Ovary (tissue), 7 donors: ENCODE measurements at regions not wholly inside any gene's neighbourhood (a gene's known extent, or its start where the extent isn't known, plus 50 kb on each side); places are given as distances from the start of the nearest gene placed in this dataset.

ENCODE experiments used
- DNase-seq, 5 donors: peaks; one replicate each; pipeline ENCODE4 v3.0.0-alpha.2; 2019 to 2020
- H3K27ac ChIP-seq, 2 donors: fragments of 200-600 bp; one replicate each; pipeline versions ENCODE4 v1.5.1 to v1.8.0; 2019 to 2022
- H3K27me3 ChIP-seq: fragments of 200-600 bp; one replicate; pipeline ENCODE4 v1.8.0; 2022
- H3K36me3 ChIP-seq: fragments of 200-600 bp; sonication (generic); one replicate; pipeline ENCODE4 v1.5.1; 2019
- H3K4me1 ChIP-seq: one replicate; pipeline ENCODE4 v1.8.1; 2013; ENCODE audit warnings: mild to moderate bottlenecking, moderate library complexity; ENCODE audit not compliant: insufficient read depth
- H3K4me3 ChIP-seq: fragments of 200-600 bp; sonication (generic); one replicate; pipeline ENCODE4 v1.5.1; 2017
- H3K9me3 ChIP-seq, 2 donors: fragments of 200-600 bp in 1 of 2; sonication (generic) in 1 of 2; one replicate each; pipeline versions ENCODE4 v1.5.1 to v1.8.1; 2013 to 2019; ENCODE audit warnings: mild to moderate bottlenecking in 1 of 2, moderate library complexity in 1 of 2
- EP300 ChIP-seq: sonication (generic); formaldehyde crosslinking; IDR thresholded peaks from one replicate; pipeline ENCODE4 v1.6.1; 2017; ENCODE audit warnings: antibody characterized with exemption
- POLR2A ChIP-seq: fragments of 450-650 bp; IDR thresholded peaks from one replicate; pipeline ENCODE4 v1.6.1; 2017; ENCODE audit warnings: antibody characterized with exemption, mild to moderate bottlenecking, moderate library complexity
- WGBS, 3 donors: extraction: QIAGEN DNeasy Blood & Tissue Kit in 1 of 3; methylation state at CpG; one replicate each; pipeline versions ENCODE4 v1.1.5 to v1.1.7; 2013 to 2017; 5-methylcytosine and 5-hydroxymethylcytosine counted together
- intact Hi-C, 4 donors: fragments of 100-400 bp; cut with DNase I; formaldehyde crosslinking; loops; one replicate each; pipeline versions ENCODE4 v1.11.0 to v1.15.1; 2022 to 2023
- TF ChIP-seq, protein P1 (sequence below), 3 donors: fragments of 450-650 bp in 2 of 3; fragments of 200-600 bp in 1 of 3; IDR thresholded peaks; one replicate each; pipeline versions ENCODE4 v1.5.1 to v1.8.0; 2016 to 2022; ENCODE audit warnings: antibody characterized with exemption in 3 of 3, mild to moderate bottlenecking in 1 of 3
- donor health status: DM: no; HTN: no; CAD: no; lungs with moderate emphysema.
- donor health status: DM: no; HTN: no; CAD: no.
- donor health status: Bipolar disorder and iron deficiency.
- donor health status: DM: no; HTN: no; CAD: no.
- donor health status: DM: yes; HTN: yes; CAD: no.

DNA sequence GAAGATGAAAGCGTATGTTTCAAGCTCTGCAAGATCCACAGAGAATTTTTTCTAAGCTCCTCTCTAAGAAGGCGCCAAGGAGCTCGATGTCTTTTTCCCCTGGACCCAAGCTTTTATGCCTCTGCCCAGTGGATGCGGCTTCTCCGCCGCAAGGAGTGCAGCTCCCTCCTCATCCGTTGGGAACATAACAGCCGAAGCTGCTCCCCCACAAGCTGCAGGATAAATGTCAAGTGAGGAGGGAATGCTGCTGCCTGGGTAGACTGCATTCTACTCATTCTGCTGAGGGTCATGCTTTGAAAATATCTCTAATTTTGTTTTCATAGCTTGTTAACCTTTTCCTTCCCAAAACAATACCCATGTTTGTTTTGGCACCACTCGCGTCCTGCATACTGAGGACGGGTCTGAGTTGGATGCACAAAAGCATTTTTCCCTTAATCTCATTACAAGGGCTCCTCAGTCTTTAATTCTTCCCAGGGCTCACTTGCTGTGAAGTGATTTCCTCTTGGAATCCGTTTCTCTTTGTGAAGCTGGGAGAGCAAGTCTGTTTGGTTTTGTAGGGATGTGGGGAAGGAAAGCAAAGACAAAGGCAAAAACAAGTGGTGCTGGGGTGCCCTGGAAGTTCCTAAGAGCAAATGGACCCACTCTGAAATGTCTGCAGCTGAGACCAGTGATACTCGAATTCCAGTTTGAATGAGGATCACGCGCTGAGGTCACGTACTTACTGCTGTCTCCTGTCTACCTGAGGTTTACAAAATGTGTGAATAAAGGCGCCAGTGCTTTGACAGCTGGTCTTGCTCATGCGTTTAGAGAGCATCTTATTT is 134.0 kb upstream of the IRF2BP2 start:
- Histone ChIP-seq H3K27me3 (no peaks in the 10 kb centered on the region), H3K4me1 (no peaks in the 10 kb centered on the region), H3K9me3 (no peaks in the 10 kb centered on the region), H3K27ac (peak overlapping the region in 1 of 2 donors; percentile 65), H3K4me3 (no peak overlapping the region), H3K36me3 (no peaks in the 10 kb centered on the region)
- intact Hi-C loops, result loop anchor here in 1 of 4 donors (10.0 kb wide), 1 partner anchor 131 kb away; no protein-coding TSS in a partner anchor
- WGBS, 3 donors, result 11 to 19% (median 14%) methylated on average over 18 of the region's 18 CpGs
- peak in 4 of 5 donors; percentile 41 to 58 (median 52) for DNase-seq
- TF ChIP-seq EP300, result no peak
- TF ChIP-seq, protein P1, sequence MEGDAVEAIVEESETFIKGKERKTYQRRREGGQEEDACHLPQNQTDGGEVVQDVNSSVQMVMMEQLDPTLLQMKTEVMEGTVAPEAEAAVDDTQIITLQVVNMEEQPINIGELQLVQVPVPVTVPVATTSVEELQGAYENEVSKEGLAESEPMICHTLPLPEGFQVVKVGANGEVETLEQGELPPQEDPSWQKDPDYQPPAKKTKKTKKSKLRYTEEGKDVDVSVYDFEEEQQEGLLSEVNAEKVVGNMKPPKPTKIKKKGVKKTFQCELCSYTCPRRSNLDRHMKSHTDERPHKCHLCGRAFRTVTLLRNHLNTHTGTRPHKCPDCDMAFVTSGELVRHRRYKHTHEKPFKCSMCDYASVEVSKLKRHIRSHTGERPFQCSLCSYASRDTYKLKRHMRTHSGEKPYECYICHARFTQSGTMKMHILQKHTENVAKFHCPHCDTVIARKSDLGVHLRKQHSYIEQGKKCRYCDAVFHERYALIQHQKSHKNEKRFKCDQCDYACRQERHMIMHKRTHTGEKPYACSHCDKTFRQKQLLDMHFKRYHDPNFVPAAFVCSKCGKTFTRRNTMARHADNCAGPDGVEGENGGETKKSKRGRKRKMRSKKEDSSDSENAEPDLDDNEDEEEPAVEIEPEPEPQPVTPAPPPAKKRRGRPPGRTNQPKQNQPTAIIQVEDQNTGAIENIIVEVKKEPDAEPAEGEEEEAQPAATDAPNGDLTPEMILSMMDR (IDR thresholded peaks at IDR 0.05), result no peak
- no peak for TF ChIP-seq POLR2A

DNA sequence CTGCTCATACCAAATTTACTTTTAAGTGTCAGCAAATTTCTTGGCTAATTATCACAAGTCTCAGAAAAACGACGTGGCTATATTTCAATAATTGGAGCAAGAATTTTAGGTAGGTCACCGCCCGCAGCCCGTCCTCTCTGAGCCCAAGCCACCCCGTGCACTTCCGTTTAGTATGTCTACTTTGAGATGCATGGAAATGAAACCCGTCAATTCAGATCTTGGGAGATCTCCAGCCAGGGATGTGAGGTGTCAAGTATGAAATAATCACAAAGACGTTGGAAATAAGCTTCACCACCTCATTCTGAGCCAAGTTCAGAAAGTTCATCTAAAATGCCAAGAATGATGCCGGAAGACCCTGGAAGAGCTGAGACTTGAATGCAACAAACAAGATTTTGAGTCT is 132.6 kb upstream of the IRF2BP2 start:
- Histone ChIP-seq H3K4me1 (no peaks in the 10 kb centered on the region), H3K27ac (no peak overlapping the region), H3K27me3 (no peaks in the 10 kb centered on the region), H3K4me3 (no peak overlapping the region), H3K36me3 (no peaks in the 10 kb centered on the region), H3K9me3 (no peaks in the 10 kb centered on the region)
- no peak for DNase-seq
- intact Hi-C loops, result loop anchor here in 1 of 4 donors (10.0 kb wide), 1 partner anchor 132 kb away; no protein-coding TSS in a partner anchor
- TF ChIP-seq, protein P1 (IDR thresholded peaks at IDR 0.05), result no peak
- TF ChIP-seq POLR2A, result no peak
- TF ChIP-seq EP300, result no peak
- WGBS, 3 donors, result 70 to 78% (median 76%) methylated on average over 10 of the region's 10 CpGs

DNA sequence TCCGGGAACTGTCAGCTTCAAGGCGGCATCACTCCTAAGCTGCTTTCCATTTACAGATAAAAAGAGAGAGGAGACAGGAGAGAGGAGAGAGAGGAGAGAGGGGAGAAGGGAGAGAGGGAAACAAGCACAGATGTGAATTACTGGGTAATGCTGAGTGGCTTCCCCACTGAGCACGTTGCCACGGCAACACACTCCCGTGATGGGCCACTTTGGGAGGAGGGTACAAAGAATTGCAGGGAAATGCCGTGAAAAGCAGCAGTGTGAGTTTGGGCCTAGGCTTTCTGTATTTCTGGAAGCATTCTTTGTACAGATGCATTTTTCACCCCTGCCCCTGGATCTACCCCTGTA is 128.0 kb upstream of the IRF2BP2 start:
- WGBS, 3 donors, result 79 to 85% (median 83%) methylated on average over 6 of the region's 6 CpGs
- Histone ChIP-seq H3K4me1 (peaks cover 2% of the 10 kb centered on the region), H3K9me3 (no peaks in the 10 kb centered on the region), H3K4me3 (no peak overlapping the region), H3K27me3 (no peaks in the 10 kb centered on the region), H3K27ac (no peak overlapping the region), H3K36me3 (no peaks in the 10 kb centered on the region)
- no peak for TF ChIP-seq POLR2A
- no peak for TF ChIP-seq EP300
- TF ChIP-seq, protein P1 (IDR thresholded peaks at IDR 0.05), result no peak
- intact Hi-C loops, result loop anchor here in 1 of 4 donors (10.0 kb wide), 2 partner anchors 233 to 337 kb away; no protein-coding TSS in a partner anchor
- DNase-seq, result peak in 1 of 5 donors; percentile 19

DNA sequence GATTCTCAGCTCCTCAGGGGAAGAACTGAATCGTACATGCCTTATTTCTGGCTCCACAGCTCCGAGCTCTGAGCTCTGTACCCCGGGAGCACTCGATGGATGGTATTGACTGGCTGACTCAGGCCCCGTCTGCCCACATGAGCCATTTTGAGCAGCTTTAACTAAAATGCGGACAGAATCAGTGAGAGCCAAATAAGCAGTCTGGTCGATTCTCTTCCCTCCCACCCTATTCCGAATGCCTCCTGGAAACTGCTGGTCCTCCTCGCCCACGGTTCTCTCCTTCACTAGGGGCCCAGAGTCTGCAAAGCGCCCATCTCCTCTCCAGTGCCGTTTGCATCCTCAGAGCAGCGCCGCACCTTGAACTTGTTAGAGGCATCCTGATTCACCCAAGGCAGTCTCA is 125.9 kb upstream of the IRF2BP2 start:
- TF ChIP-seq POLR2A (no peak), EP300 (no peak)
- TF ChIP-seq, protein P1 (IDR thresholded peaks at IDR 0.05), result no peak
- no peak overlapping the region for H3K27ac ChIP-seq
- no peak for DNase-seq
- no peaks in the 10 kb centered on the region for H3K36me3 ChIP-seq
- intact Hi-C loops, result loop anchor here in 1 of 4 donors (10.0 kb wide), 2 partner anchors 231 to 339 kb away; no protein-coding TSS in a partner anchor
- peaks cover 2% of the 10 kb centered on the region for H3K4me1 ChIP-seq
- H3K9me3 ChIP-seq, result no peaks in the 10 kb centered on the region
- H3K4me3 ChIP-seq, result no peak overlapping the region
- H3K27me3 ChIP-seq, result no peaks in the 10 kb centered on the region
- 87 to 94% (median 93%) methylated on average over 14 of the region's 14 CpGs for WGBS, 3 donors
